ENCODE measurements at regions not wholly inside any gene's neighbourhood (a gene's known extent, or its start where the extent isn't known, plus 50 kb on each side); places are given as distances from the start of the nearest gene placed in this dataset.

GRCh38 chr2:239883326-239884050, 141.7 kb downstream of the NDUFA10 start:
- DNase-seq (ENCODE audit: low read depth, low spot score): no peak

GRCh38 chr2:239882781-239883180, 142.4 kb downstream of the NDUFA10 start:
- no peak for DNase-seq (ENCODE audit: low read depth, low spot score)

- peak; percentile 66 for DNase-seq (ENCODE audit: low read depth, low spot score)
Observed at GRCh38 chr2:239882331-239882732, 142.8 kb downstream of the NDUFA10 start.

- peak; percentile 29 for DNase-seq (ENCODE audit: low read depth, low spot score)
Observed at GRCh38 chr2:239881561-239882320, 143.4 kb downstream of the NDUFA10 start.

- DNase-seq (ENCODE audit: low read depth, low spot score): no peak
Observed at GRCh38 chr2:239881031-239881471, 144.1 kb downstream of the NDUFA10 start.

- no peak for DNase-seq (ENCODE audit: low read depth, low spot score)
Observed at GRCh38 chr2:239880396-239880795, 144.7 kb downstream of the NDUFA10 start.

GRCh38 chr2:239879423-239880084, 145.6 kb downstream of the NDUFA10 start:
- DNase-seq (ENCODE audit: low read depth, low spot score): no peak

- DNase-seq (ENCODE audit: low read depth, low spot score): no peak
Observed at GRCh38 chr2:239878686-239879085, 146.5 kb downstream of the NDUFA10 start.

GRCh38 chr2:239876948-239877289, 148.2 kb downstream of the NDUFA10 start:
- DNase-seq (ENCODE audit: low read depth, low spot score): no peak

GRCh38 chr2:239876271-239876947, 148.7 kb downstream of the NDUFA10 start:
- DNase-seq (ENCODE audit: low read depth, low spot score): no peak

- DNase-seq (ENCODE audit: low read depth, low spot score): no peak
Observed at GRCh38 chr2:239874636-239875356, 150.3 kb downstream of the NDUFA10 start.

- no peak for DNase-seq (ENCODE audit: low read depth, low spot score)
Observed at GRCh38 chr2:239873656-239874635, 151.2 kb downstream of the NDUFA10 start.

GRCh38 chr2:239871481-239872435, 153.4 kb downstream of the NDUFA10 start:
- no peak for DNase-seq (ENCODE audit: low read depth, low spot score)

- no peak for DNase-seq (ENCODE audit: low read depth, low spot score)
Observed at GRCh38 chr2:239870863-239871262, 154.3 kb downstream of the NDUFA10 start.

- no peak for DNase-seq (ENCODE audit: low read depth, low spot score)
Observed at GRCh38 chr2:239870276-239870675, 154.9 kb downstream of the NDUFA10 start.

GRCh38 chr2:239869272-239870155, 155.6 kb downstream of the NDUFA10 start:
- DNase-seq (ENCODE audit: low read depth, low spot score): no peak

- no peak for DNase-seq (ENCODE audit: low read depth, low spot score)
Observed at GRCh38 chr2:239868556-239869181, 156.5 kb downstream of the NDUFA10 start.

Data from ELF-1 (cell line).